ENCODE measurements at regions not wholly inside any gene's neighbourhood (a gene's known extent, or its start where the extent isn't known, plus 50 kb on each side); places are given as distances from the start of the nearest gene placed in this dataset.

DNA sequence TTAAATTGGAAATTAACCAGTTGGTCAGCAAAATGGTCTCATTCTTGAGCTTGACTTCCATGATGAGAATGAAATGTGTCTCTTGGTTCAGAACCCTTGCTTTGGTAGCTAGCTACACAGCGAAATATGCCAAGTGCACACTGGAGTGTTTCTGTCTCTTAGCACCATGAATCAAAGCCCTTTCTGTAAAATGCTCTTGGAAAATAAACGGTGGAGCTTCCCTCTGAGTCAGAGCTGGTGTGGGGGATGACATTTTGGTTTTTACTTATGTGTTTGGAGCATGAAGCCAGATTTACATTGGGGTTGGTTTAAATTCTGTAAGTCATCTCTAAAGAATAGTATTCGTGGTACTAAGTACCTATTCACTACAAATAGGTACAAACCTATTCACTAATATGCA, 85.1 kb upstream of the NANOGP8 start:
- no peaks in the 10 kb centered on the region for H3K9me3 Mint-ChIP-seq (ENCODE audit: low read depth)
- no peak for DNase-seq (ENCODE audit: low spot score, unreplicated experiment)
- H3K27me3 Mint-ChIP-seq, result no peaks in the 10 kb centered on the region
- no peaks in the 10 kb centered on the region for H3K36me3 Mint-ChIP-seq (ENCODE audit: insufficient read depth)
- TF ChIP-seq, protein P1, sequence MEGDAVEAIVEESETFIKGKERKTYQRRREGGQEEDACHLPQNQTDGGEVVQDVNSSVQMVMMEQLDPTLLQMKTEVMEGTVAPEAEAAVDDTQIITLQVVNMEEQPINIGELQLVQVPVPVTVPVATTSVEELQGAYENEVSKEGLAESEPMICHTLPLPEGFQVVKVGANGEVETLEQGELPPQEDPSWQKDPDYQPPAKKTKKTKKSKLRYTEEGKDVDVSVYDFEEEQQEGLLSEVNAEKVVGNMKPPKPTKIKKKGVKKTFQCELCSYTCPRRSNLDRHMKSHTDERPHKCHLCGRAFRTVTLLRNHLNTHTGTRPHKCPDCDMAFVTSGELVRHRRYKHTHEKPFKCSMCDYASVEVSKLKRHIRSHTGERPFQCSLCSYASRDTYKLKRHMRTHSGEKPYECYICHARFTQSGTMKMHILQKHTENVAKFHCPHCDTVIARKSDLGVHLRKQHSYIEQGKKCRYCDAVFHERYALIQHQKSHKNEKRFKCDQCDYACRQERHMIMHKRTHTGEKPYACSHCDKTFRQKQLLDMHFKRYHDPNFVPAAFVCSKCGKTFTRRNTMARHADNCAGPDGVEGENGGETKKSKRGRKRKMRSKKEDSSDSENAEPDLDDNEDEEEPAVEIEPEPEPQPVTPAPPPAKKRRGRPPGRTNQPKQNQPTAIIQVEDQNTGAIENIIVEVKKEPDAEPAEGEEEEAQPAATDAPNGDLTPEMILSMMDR (IDR thresholded peaks at IDR 0.05; ENCODE audit: unreplicated experiment), result no peak
- no peak overlapping the region for H3K4me3 Mint-ChIP-seq (ENCODE audit: low read depth)
- peaks cover 2% of the 10 kb centered on the region for H3K4me1 Mint-ChIP-seq (ENCODE audit: low read depth)
- no peak overlapping the region for H3K27ac Mint-ChIP-seq

DNA sequence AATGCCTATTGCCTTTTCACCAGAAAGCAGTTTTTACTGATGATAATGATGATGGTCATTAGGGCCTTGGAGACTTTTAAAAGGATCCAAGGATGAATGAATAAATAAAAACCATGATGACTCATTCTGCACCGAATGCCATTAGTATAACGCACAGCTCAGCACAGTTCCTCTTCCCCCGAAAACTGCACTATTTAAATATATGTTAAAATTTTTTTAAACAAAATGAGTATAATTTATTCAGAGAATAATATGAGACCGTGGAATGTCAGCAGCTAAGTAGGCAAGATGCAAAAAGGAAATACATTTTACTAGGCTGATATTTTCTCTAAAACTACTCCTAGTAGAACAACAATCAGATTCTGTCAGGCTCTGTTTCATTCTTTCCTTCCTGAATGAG, 83.4 kb upstream of the NANOGP8 start:
- no peak for DNase-seq (ENCODE audit: low spot score, unreplicated experiment)
- Mint-ChIP-seq H3K4me3 (ENCODE audit: low read depth) (no peak overlapping the region), H3K27me3 (no peaks in the 10 kb centered on the region), H3K9me3 (ENCODE audit: low read depth) (no peaks in the 10 kb centered on the region), H3K4me1 (ENCODE audit: low read depth) (peaks cover 2% of the 10 kb centered on the region), H3K36me3 (ENCODE audit: insufficient read depth) (no peaks in the 10 kb centered on the region), H3K27ac (no peak overlapping the region)
- TF ChIP-seq, protein P1 (IDR thresholded peaks at IDR 0.05; ENCODE audit: unreplicated experiment), result no peak

DNA sequence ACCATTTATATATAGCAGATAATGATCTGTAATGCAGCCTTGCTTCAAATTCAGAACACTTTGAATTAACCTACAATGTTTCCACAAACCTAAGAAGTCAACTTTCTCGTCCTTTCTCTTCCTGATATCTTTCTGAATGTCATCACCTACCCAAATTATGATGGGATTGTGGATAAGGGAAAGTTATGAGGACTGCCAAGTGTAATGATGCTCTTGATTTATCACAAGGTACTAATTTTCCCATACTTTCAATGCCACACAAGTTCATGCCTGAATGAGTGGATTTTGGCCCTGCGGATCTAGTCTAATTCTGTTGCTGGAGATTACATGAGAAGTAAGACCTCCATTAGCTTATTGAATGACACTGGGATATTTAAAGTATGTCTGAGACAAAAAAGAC, 82.6 kb upstream of the NANOGP8 start:
- H3K27me3 Mint-ChIP-seq, result no peaks in the 10 kb centered on the region
- H3K9me3 Mint-ChIP-seq (ENCODE audit: low read depth), result no peaks in the 10 kb centered on the region
- H3K4me3 Mint-ChIP-seq (ENCODE audit: low read depth), result no peak overlapping the region
- peaks cover 2% of the 10 kb centered on the region for H3K4me1 Mint-ChIP-seq (ENCODE audit: low read depth)
- H3K27ac Mint-ChIP-seq, result no peak overlapping the region
- DNase-seq (ENCODE audit: low spot score, unreplicated experiment), result no peak
- TF ChIP-seq, protein P1 (IDR thresholded peaks at IDR 0.05; ENCODE audit: unreplicated experiment), result no peak
- H3K36me3 Mint-ChIP-seq (ENCODE audit: insufficient read depth), result no peaks in the 10 kb centered on the region

DNA sequence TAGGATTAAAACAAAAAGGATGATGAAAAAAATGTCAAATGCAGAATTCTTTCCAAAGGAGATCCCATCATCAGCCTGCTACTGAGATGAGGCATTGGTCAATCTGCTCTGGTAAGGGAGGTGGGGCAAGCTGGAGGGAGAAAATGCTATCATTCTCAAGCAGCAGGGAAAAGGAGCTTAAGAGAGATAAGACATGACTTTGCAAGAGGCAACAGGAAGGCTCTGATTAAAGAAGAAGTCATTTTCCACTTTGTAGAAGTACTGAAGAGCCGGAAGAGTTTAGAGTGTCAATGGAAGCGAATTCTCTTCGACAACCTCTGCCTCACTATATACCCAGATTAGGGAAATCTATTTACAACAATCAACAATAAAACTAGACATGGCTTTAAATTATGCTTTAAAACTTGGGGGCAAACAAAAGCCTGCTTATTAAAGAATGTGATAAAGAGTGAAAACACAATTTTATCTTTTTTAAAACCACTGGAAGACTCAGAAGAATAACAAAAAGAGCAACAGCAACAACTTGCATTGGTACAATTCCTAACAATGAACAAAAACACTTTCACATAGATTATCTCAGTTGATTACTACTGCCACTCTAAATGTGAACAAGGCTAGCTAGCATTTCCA, 81.8 kb upstream of the NANOGP8 start:
- Mint-ChIP-seq H3K27me3 (no peaks in the 10 kb centered on the region), H3K9me3 (ENCODE audit: low read depth) (no peaks in the 10 kb centered on the region), H3K4me3 (ENCODE audit: low read depth) (no peak overlapping the region), H3K27ac (no peak overlapping the region), H3K36me3 (ENCODE audit: insufficient read depth) (no peaks in the 10 kb centered on the region), H3K4me1 (ENCODE audit: low read depth) (peaks cover 2% of the 10 kb centered on the region)
- DNase-seq (ENCODE audit: low spot score, unreplicated experiment), result no peak
- TF ChIP-seq, protein P1 (IDR thresholded peaks at IDR 0.05; ENCODE audit: unreplicated experiment), result no peak

DNA sequence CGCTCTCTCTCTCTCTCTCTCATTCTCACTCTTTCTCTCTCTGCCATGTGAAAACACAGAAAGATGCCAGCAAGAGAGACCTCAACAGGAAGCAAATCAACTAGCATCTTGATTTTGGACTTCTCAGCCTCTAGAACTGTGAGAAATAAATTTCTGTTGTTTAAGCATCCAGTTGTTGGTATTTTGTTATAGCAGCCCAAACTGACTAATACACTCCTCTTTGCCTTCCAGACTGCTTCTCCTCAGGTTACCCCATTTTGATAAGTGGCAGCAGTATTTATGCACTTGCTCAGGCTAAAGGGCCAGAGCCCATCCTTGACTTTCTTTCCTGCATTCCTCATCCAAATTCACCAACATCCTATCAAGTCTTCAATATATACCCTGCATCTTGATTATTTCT, 76.6 kb upstream of the NANOGP8 start:
- Mint-ChIP-seq H3K9me3 (ENCODE audit: low read depth) (no peaks in the 10 kb centered on the region), H3K36me3 (ENCODE audit: insufficient read depth) (no peaks in the 10 kb centered on the region), H3K4me3 (ENCODE audit: low read depth) (no peak overlapping the region), H3K27me3 (no peaks in the 10 kb centered on the region), H3K27ac (no peak overlapping the region), H3K4me1 (ENCODE audit: low read depth) (no peaks in the 10 kb centered on the region)
- TF ChIP-seq, protein P1 (IDR thresholded peaks at IDR 0.05; ENCODE audit: unreplicated experiment), result no peak
- no peak for DNase-seq (ENCODE audit: low spot score, unreplicated experiment)

All from progenitor cell of endocrine pancreas (in vitro differentiated cells).